ENCODE measurements at regions not wholly inside any gene's neighbourhood (a gene's known extent, or its start where the extent isn't known, plus 50 kb on each side); places are given as distances from the start of the nearest gene placed in this dataset.
"Not testable (repeated sequence)": the region's sequence is repeated elsewhere in the genome, so short reads cannot be mapped to it uniquely, and the experiment has no call there.

GRCh38 chr12:83244001-83244400, 557.3 kb downstream of the TMTC2 start:
- Histone ChIP-seq H3K27ac (ENCODE audit: low read length) (no peak overlapping the region), H3K4me3 (ENCODE audit: low read length in 2 of 2) (no peak overlapping the region), H3K4me1 (ENCODE audit: control insufficient read depth, insufficient read depth, low read length) (no peaks in the 10 kb centered on the region), H3K27me3 (ENCODE audit: control insufficient read depth in 1 of 2, insufficient read depth in 2 of 2, low read length in 2 of 2) (no peaks in the 10 kb centered on the region), H3K9me3 (ENCODE audit: control insufficient read depth in 2 of 2, low read length in 2 of 2) (no peaks in the 10 kb centered on the region), H3K36me3 (ENCODE audit: control insufficient read depth in 2 of 2, insufficient read depth in 2 of 2, low read length in 2 of 2) (no peaks in the 10 kb centered on the region), H3K9ac (ENCODE audit: low read length in 2 of 2) (no peak overlapping the region)

- H3K9me3 ChIP-seq (ENCODE audit: control insufficient read depth in 2 of 2, low read length in 2 of 2); H3K4me1 ChIP-seq (ENCODE audit: control insufficient read depth, insufficient read depth, low read length); H3K9ac ChIP-seq (ENCODE audit: low read length in 2 of 2); H3K36me3 ChIP-seq (ENCODE audit: control insufficient read depth in 2 of 2, insufficient read depth in 2 of 2, low read length in 2 of 2); H3K27me3 ChIP-seq (ENCODE audit: control insufficient read depth in 1 of 2, insufficient read depth in 2 of 2, low read length in 2 of 2); H3K4me3 ChIP-seq (ENCODE audit: low read length in 2 of 2); H3K27ac ChIP-seq (ENCODE audit: low read length): not testable (repeated sequence)
Observed at GRCh38 chr12:83233987-83234386, 547.3 kb downstream of the TMTC2 start.

- H3K4me1 ChIP-seq (ENCODE audit: control insufficient read depth, insufficient read depth, low read length); H3K9me3 ChIP-seq (ENCODE audit: control insufficient read depth in 2 of 2, low read length in 2 of 2); H3K9ac ChIP-seq (ENCODE audit: low read length in 2 of 2); H3K27ac ChIP-seq (ENCODE audit: low read length); H3K4me3 ChIP-seq (ENCODE audit: low read length in 2 of 2); H3K36me3 ChIP-seq (ENCODE audit: control insufficient read depth in 2 of 2, insufficient read depth in 2 of 2, low read length in 2 of 2); H3K27me3 ChIP-seq (ENCODE audit: control insufficient read depth in 1 of 2, insufficient read depth in 2 of 2, low read length in 2 of 2): not testable (repeated sequence)
Observed at GRCh38 chr12:83226960-83227359, 540.3 kb downstream of the TMTC2 start.

- Histone ChIP-seq H3K36me3 (ENCODE audit: control insufficient read depth in 2 of 2, insufficient read depth in 2 of 2, low read length in 2 of 2) (no peaks in the 10 kb centered on the region), H3K4me1 (ENCODE audit: control insufficient read depth, insufficient read depth, low read length) (no peaks in the 10 kb centered on the region)
Observed at GRCh38 chr12:83225806-83226205, 539.1 kb downstream of the TMTC2 start.

GRCh38 chr12:83224012-83224411, 537.3 kb downstream of the TMTC2 start:
- H3K9me3 ChIP-seq (ENCODE audit: control insufficient read depth in 2 of 2, low read length in 2 of 2), result no peaks in the 10 kb centered on the region

More at GRCh38 chr12:83225806-83226205, 539.1 kb downstream of the TMTC2 start:
- H3K27ac ChIP-seq (ENCODE audit: low read length), result no peak overlapping the region
- no peak overlapping the region for H3K9ac ChIP-seq (ENCODE audit: low read length in 2 of 2)
- H3K27me3 ChIP-seq (ENCODE audit: control insufficient read depth in 1 of 2, insufficient read depth in 2 of 2, low read length in 2 of 2), result no peaks in the 10 kb centered on the region
- no peaks in the 10 kb centered on the region for H3K9me3 ChIP-seq (ENCODE audit: control insufficient read depth in 2 of 2, low read length in 2 of 2)
- H3K4me3 ChIP-seq (ENCODE audit: low read length in 2 of 2), result no peak overlapping the region

GRCh38 chr12:83220774-83221173, 534.1 kb downstream of the TMTC2 start:
- Histone ChIP-seq H3K27ac (ENCODE audit: low read length) (no peak overlapping the region), H3K9me3 (ENCODE audit: control insufficient read depth in 2 of 2, low read length in 2 of 2) (no peaks in the 10 kb centered on the region), H3K9ac (ENCODE audit: low read length in 2 of 2) (no peak overlapping the region), H3K27me3 (ENCODE audit: control insufficient read depth in 1 of 2, insufficient read depth in 2 of 2, low read length in 2 of 2) (no peaks in the 10 kb centered on the region), H3K4me1 (ENCODE audit: control insufficient read depth, insufficient read depth, low read length) (no peaks in the 10 kb centered on the region), H3K4me3 (ENCODE audit: low read length in 2 of 2) (no peak overlapping the region), H3K36me3 (ENCODE audit: control insufficient read depth in 2 of 2, insufficient read depth in 2 of 2, low read length in 2 of 2) (no peaks in the 10 kb centered on the region)

More at GRCh38 chr12:83224012-83224411, 537.3 kb downstream of the TMTC2 start:
- Histone ChIP-seq H3K27ac (ENCODE audit: low read length) (no peak overlapping the region), H3K4me1 (ENCODE audit: control insufficient read depth, insufficient read depth, low read length) (no peaks in the 10 kb centered on the region), H3K36me3 (ENCODE audit: control insufficient read depth in 2 of 2, insufficient read depth in 2 of 2, low read length in 2 of 2) (no peaks in the 10 kb centered on the region), H3K9ac (ENCODE audit: low read length in 2 of 2) (no peak overlapping the region), H3K27me3 (ENCODE audit: control insufficient read depth in 1 of 2, insufficient read depth in 2 of 2, low read length in 2 of 2) (no peaks in the 10 kb centered on the region), H3K4me3 (ENCODE audit: low read length in 2 of 2) (no peak overlapping the region)

GRCh38 chr12:83216230-83216629, 529.5 kb downstream of the TMTC2 start:
- no peaks in the 10 kb centered on the region for H3K4me1 ChIP-seq (ENCODE audit: control insufficient read depth, insufficient read depth, low read length)
- no peaks in the 10 kb centered on the region for H3K36me3 ChIP-seq (ENCODE audit: control insufficient read depth in 2 of 2, insufficient read depth in 2 of 2, low read length in 2 of 2)
- no peak overlapping the region for H3K4me3 ChIP-seq (ENCODE audit: low read length in 2 of 2)
- no peaks in the 10 kb centered on the region for H3K9me3 ChIP-seq (ENCODE audit: control insufficient read depth in 2 of 2, low read length in 2 of 2)
- no peak overlapping the region for H3K27ac ChIP-seq (ENCODE audit: low read length)
- H3K9ac ChIP-seq (ENCODE audit: low read length in 2 of 2), result no peak overlapping the region
- no peaks in the 10 kb centered on the region for H3K27me3 ChIP-seq (ENCODE audit: control insufficient read depth in 1 of 2, insufficient read depth in 2 of 2, low read length in 2 of 2)

GRCh38 chr12:83214185-83214584, 527.5 kb downstream of the TMTC2 start:
- no peak overlapping the region for H3K4me3 ChIP-seq (ENCODE audit: low read length in 2 of 2)
- no peak overlapping the region for H3K27ac ChIP-seq (ENCODE audit: low read length)
- H3K36me3 ChIP-seq (ENCODE audit: control insufficient read depth in 2 of 2, insufficient read depth in 2 of 2, low read length in 2 of 2), result no peaks in the 10 kb centered on the region
- no peaks in the 10 kb centered on the region for H3K27me3 ChIP-seq (ENCODE audit: control insufficient read depth in 1 of 2, insufficient read depth in 2 of 2, low read length in 2 of 2)
- no peaks in the 10 kb centered on the region for H3K4me1 ChIP-seq (ENCODE audit: control insufficient read depth, insufficient read depth, low read length)
- no peaks in the 10 kb centered on the region for H3K9me3 ChIP-seq (ENCODE audit: control insufficient read depth in 2 of 2, low read length in 2 of 2)
- no peak overlapping the region for H3K9ac ChIP-seq (ENCODE audit: low read length in 2 of 2)

- H3K27me3 ChIP-seq (ENCODE audit: control insufficient read depth in 1 of 2, insufficient read depth in 2 of 2, low read length in 2 of 2), result no peaks in the 10 kb centered on the region
- H3K4me1 ChIP-seq (ENCODE audit: control insufficient read depth, insufficient read depth, low read length), result no peaks in the 10 kb centered on the region
- no peaks in the 10 kb centered on the region for H3K9me3 ChIP-seq (ENCODE audit: control insufficient read depth in 2 of 2, low read length in 2 of 2)
Observed at GRCh38 chr12:83210933-83211332, 524.2 kb downstream of the TMTC2 start.

GRCh38 chr12:83199069-83199468, 512.4 kb downstream of the TMTC2 start:
- H3K27ac ChIP-seq (ENCODE audit: low read length), result no peak overlapping the region
- no peak overlapping the region for H3K4me3 ChIP-seq (ENCODE audit: low read length in 2 of 2)
- H3K4me1 ChIP-seq (ENCODE audit: control insufficient read depth, insufficient read depth, low read length), result no peaks in the 10 kb centered on the region
- H3K27me3 ChIP-seq (ENCODE audit: control insufficient read depth in 1 of 2, insufficient read depth in 2 of 2, low read length in 2 of 2), result no peaks in the 10 kb centered on the region
- H3K9me3 ChIP-seq (ENCODE audit: control insufficient read depth in 2 of 2, low read length in 2 of 2), result no peaks in the 10 kb centered on the region
- H3K9ac ChIP-seq (ENCODE audit: low read length in 2 of 2), result no peak overlapping the region
- no peaks in the 10 kb centered on the region for H3K36me3 ChIP-seq (ENCODE audit: control insufficient read depth in 2 of 2, insufficient read depth in 2 of 2, low read length in 2 of 2)

More at GRCh38 chr12:83210933-83211332, 524.2 kb downstream of the TMTC2 start:
- no peak overlapping the region for H3K9ac ChIP-seq (ENCODE audit: low read length in 2 of 2)
- no peaks in the 10 kb centered on the region for H3K36me3 ChIP-seq (ENCODE audit: control insufficient read depth in 2 of 2, insufficient read depth in 2 of 2, low read length in 2 of 2)
- no peak overlapping the region for H3K4me3 ChIP-seq (ENCODE audit: low read length in 2 of 2)
- H3K27ac ChIP-seq (ENCODE audit: low read length), result no peak overlapping the region

- Histone ChIP-seq H3K4me3 (ENCODE audit: low read length in 2 of 2) (no peak overlapping the region), H3K27me3 (ENCODE audit: control insufficient read depth in 1 of 2, insufficient read depth in 2 of 2, low read length in 2 of 2) (no peaks in the 10 kb centered on the region), H3K36me3 (ENCODE audit: control insufficient read depth in 2 of 2, insufficient read depth in 2 of 2, low read length in 2 of 2) (no peaks in the 10 kb centered on the region), H3K27ac (ENCODE audit: low read length) (no peak overlapping the region), H3K4me1 (ENCODE audit: control insufficient read depth, insufficient read depth, low read length) (no peaks in the 10 kb centered on the region), H3K9me3 (ENCODE audit: control insufficient read depth in 2 of 2, low read length in 2 of 2) (no peaks in the 10 kb centered on the region), H3K9ac (ENCODE audit: low read length in 2 of 2) (no peak overlapping the region)
Observed at GRCh38 chr12:83198291-83199015, 511.7 kb downstream of the TMTC2 start.

Measured in stomach smooth muscle (tissue), 2 donors.